GM21367 (cell line): ENCODE measurements at regions not wholly inside any gene's neighbourhood (a gene's known extent, or its start where the extent isn't known, plus 50 kb on each side); places are given as distances from the start of the nearest gene placed in this dataset.

Experiments used
- ATAC-seq: cut with Tn5 transposase; IDR thresholded peaks from one replicate; pipeline ENCODE4 v1.9.1; 2021; ENCODE audit not compliant: unreplicated experiment

DNA sequence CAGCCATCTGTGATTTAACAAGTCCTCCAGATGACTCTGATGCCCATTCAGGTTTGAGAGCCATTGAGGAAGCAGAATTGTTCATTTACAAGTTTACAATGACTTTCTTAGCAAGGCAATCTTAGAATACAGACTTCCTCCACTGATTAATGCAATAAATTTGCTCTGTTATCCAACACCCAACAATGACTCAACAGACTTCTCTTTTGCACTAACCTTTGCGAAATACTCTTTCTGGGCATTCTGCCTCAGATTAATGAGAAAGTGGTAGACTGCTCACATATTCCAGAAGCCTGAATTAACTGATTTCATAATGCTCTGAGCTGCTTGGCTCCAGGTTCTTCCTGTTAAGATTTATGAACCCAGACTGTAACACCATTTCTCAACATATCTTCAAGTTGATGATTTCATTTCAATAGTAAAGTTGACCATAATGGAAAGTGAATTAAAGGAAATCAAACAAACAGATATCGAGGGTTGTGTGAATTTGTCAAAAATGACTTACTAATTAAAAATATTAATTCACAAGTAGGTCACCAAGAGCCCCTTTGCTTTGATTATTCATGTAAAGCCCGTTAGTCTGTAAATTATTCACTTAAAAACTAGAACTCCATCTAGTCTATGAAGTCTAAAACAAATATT lies 70.5 kb upstream of the BLID start:
- no peak for ATAC-seq

DNA sequence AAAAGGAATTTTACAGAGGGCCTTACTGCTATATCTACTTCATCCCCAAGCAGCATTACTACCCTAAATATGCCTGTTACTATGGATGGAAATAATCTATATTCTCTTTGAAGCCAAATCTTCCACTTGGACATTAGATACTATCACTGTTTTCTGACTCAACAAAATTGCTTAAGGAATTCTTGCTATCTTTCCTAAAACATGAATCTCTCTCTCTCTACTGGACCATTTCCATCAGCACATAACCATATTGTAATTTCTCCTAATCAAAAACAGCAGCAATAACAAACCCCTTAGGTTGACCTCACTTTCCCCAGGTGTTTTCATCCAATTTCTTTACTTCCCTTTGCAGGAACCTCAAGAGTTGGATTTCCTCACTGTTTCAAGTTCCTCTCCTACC lies 67.9 kb upstream of the BLID start:
- no peak for ATAC-seq

DNA sequence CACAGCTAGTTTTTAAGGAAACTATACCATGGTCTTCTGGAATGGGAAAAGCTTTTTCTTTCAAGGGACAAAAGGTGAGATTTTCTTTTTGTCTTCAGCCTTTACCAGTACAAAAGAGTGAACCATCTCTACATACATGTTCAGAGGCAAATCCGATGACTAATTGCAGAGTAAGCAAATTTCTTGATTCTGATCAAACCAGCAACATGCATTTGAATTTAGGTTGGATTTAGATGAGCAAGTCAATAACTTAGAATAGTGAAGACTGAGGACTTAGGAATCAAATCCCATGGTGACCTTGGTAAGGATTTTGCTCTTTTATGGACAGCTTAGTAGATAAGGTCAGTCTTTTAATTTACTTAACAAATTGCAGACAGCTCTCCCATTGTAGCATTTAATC lies 65.9 kb upstream of the BLID start:
- no peak for ATAC-seq

DNA sequence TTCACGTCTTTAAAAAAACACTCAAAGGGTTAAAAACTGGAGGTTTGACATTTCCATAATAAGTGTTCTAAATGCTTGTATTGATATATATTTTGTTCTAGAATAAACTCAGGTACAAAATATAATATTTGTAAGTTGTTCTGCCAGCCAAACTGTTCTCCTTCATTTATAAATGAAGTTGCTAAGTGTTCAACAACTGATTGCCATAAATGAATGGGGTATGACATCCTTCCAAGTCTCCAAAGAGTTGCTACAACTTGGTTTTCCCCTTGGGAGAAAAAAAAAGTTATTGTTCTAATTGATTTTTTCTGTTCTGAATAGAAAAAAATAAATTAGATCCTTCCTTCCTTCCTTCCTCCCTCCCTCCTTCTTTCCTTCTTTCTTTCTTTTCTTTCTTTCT lies 65.4 kb upstream of the BLID start:
- ATAC-seq, result no peak

DNA sequence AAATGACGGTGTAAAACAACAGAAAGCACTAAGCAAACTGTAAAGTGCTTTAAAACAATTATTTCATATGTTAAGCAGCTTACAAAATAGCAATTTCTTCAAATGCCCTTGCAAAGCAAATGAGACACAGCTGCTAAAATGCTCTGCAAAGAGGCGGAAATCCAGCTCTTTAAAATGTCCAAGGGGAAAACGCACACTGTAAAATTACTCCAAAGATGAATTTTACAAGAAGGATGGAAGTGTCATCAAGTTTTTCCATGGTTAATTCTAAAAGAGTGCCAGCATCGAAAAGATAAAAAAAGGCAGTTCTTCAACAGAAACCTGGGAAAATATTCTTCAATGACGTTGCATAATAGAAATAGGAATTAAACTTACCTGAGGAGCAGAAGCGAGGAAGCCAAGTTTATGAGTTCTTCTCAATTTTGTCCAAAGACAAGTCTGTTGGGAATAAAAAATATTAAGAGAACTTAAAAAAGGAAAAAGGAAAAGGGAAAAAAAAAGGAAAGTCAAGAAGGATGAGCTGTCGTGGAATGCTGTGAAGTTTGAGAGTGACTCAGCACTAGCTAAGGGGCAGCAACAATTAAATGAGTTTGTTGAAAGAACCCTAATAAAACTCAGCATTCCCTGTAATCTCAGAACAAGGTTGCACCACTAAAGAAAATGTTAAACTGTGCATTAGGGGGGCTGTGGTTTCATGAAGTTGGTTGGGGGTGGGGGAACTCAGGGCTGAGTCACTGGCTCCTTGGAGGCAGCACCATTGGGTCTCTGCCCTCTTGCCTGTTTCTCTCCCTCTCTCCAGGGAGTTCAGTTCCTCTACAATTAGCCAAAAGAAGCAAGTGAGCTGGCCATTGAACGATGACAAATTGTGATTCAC lies 64.2 kb upstream of the BLID start:
- ATAC-seq, result no peak

DNA sequence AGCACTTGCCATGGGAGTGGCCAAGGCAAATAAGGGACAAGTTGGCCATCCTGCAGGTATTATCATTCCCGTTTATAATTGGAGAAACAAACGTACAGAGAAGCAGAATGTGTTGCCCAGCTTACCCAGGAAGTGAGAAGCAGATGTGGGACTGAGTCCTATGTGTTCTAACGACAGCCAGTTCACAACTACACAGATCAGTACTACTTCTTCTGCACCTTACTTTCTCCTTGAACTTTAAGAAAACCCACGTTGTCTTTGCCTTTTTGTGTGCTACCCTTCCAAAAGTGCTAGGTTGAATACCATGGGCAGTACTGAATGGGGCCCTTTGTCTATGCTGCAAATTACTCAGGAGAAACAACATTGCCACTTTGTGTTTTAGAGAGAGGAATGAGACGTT lies 62.8 kb upstream of the BLID start:
- no peak for ATAC-seq

DNA sequence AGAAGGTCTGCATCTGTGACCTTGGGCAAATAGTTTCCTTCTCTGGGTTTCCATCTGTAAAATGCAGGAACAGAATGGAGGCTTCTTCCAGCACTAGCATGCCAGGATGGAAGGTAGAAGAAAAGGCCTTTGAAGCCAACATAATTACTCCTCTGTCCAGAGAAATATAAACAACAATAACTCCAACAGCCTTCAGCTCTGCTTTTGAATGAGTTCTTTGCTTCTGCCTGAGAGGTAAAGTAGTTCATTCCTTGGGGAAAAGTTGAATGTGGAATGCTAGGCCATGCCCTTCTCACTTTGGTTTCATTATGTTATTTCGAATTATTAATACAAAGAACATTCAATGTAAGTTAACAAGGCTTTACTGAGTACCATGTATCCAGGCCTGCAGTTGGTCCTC lies 61.2 kb upstream of the BLID start:
- ATAC-seq, result no peak

DNA sequence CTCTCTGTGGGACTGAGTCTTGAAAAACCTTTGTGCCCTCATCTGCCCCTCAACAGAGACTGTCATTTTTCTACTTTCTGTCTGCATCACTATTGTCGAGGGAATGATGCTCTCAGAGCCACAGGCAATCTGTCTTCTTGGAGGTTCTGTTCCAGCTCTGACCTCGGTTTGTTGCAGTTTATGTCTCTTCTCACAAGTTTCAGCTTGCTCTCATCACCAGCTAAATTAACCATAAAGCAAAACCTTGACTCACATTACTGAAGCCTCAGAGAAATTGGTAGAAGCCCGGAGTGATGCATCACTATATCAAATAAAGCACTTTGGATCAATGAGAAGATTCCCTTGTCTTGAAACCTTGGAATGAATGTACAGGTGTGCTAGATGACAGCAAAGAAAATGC lies 60.6 kb upstream of the BLID start:
- ATAC-seq, result no peak

DNA sequence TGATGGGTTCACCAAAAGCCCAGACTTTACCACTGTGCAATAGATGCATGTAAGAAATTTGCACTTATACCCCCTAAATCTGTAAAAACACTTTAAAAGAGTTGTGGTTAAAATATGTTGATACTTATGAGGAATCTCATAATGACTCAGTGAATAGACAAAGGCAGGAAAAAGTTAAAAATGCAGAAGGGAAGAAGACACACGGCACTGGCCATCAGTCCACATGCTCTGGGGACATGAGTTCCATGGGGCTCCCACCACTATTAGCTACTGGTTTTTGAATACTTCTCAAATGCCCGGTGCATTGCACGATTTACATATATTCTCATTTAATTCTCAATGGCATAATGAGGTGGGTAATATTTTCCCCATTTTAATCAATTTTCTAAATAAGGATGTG lies 59.3 kb upstream of the BLID start:
- no peak for ATAC-seq

DNA sequence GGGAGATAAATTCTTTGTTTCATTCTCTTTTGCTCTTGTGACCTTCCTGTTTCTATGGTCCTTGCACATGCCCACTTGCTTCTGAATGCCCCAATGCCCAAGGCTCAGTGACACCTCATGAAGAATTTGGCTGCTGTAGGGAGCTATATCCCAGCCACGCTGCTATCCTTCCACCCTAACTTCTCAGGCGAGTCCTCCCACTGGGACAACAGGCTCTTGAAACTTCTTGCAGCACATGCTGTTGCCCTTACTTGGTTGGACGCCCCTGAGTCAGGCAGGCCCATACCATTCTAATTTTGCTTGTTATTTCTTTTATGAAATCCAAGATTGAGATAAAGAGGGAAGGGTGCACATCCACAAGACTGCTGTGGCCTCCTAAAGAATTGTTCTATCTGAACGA lies 57.6 kb upstream of the BLID start:
- ATAC-seq, result no peak

DNA sequence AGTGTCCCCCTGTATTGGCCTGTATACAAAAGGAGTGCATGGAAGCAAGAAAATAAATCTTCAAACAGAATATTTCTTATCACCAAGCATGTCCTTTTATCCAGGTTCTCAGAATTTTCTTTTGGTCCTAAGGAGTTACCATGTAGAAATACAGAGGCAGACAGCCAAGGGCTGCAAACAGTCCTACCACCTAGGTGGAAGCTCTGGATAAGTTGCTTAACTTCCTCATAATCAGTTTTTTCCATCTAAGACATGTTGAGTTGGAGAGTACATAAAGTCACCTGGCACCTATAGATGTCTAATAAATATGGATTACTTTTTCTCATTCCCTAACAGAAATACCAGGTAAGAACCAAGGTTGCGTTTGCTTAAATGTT lies 57.0 kb upstream of the BLID start:
- no peak for ATAC-seq

DNA sequence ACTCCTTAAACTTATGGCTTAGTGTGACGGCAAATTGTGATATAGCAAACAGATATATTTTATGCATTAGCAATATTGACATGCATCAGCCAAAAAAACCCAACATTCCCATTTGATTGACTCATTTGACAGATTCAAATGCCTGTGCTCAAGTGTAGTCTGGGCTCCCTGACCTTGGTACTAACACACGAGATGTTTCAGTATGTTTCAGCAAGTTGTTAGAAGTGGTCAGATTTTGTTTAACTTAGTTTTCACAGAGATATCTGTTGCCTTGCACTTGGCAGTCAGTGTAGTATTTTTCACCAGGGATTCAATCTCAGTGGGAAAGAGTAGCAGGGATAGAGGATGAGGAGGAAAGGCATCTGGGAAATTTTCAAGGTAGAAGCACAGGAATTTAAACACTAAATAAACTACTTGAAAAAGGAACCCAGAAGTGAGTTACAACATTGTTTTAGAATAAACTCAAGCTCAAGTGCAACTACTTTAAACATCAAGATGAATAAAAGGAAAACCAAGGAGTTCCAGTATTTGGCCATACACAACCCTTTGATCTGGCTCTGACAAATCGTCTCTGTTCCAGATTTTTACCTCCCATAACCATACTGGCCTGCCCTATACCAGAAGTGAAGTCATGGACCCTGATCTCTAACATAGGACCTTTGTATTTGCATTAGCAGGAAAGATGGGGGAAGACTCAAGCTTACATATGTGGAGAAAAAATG lies 56.5 kb upstream of the BLID start:
- no peak for ATAC-seq

DNA sequence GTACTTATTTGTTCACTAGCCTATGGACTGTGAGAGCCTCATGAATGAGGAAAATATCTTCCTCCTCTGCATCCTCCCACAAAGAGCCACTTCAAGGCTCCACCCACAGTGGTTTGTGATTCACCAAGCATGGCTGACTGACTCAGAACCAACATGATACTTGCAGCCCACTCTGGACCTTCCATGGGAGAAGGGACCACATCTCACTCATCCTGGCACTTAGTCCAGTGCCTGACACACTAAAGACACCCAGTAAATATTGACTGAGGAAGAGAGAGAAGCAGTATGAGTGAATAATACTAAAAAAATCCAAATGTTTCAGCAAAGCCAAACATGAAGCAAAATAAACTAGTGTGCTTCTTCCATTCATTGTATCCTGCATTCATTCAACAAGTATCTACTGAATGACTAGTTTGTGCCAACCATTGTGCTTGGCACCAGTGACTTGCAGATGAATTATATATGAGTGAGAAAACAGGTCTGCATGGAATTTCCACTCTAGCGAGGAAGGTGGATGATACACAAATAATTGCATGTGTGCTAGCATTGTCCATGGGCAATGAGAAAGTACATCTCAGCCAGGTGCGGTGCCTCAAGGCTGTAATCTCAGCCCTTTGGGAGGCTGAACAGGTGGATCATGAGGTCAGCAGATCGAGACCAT lies 54.9 kb upstream of the BLID start:
- no peak for ATAC-seq

DNA sequence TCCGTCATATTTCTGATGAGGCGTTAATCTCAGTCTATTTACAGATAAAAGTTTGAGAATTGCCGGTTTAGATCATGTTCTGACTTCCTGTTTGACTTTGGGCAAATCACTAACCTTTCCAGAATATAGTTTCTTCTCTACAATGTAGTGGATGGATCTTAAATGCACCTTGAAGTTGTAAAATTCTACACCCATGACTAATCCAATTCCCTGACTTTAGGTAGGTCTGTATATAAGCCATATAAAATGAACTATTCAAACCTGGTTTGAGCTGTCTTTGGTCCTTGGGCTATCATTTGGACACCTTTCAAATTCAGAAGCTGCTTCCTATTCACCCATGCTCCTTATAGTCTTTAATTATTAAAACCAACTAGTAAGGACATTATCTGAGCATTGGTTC lies 52.2 kb upstream of the BLID start:
- no peak for ATAC-seq

DNA sequence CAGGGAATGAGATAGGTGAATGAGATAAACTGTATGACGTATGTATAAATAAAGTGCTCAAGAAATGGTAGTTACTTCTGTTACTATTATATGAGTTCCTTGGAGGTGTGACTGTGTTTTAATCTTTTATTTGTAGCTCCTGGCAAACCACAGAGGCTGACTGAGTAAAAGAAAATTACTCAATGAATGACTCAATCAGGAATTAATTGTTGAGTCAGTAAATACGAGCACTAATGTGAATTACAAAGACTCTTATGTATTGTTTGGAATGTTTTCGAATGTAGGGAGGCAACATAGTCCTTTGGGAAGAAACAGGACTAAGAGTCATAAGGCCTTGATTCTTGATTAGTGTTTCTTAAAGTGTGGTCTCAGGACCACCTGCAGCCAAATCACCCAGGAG lies 51.1 kb upstream of the BLID start:
- no peak for ATAC-seq

DNA sequence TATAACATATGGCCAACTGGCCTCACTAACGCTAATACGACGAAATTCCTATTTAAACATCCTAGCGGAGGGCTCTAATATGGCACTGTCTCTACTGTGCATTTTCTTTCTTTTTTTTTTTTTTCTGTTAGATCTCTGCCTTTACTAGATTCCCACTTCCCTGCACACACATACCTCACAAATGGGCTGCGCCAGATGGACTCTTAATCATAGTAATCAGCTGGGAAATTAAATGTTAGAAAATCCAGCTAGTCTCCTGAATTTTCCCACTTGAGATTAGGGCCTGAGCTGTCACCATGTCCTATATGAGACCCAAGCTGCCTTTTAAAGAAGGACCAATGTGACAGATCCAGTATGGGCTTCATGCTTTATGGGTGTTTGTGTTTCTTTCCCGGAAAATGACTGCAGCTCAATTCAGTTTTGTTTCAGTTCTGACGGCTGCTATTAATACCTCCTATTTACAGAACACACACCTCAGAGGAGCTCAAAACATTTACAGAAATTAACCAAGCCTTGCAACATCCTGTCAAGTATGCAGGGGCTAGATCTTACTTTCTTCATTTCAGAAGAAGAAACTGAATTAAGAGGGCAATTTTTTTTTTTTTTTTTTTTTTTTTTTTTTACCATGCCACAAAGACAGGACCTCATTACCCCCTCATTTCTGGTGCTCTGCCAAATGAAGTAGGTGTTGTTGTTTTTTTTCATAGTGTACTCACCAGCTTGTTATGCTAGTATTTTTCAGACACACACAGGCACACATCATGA lies 49.8 kb upstream of the BLID start:
- ATAC-seq, result no peak
